OCI-LY1 (cell line): ENCODE measurements at regions not wholly inside any gene's neighbourhood (a gene's known extent, or its start where the extent isn't known, plus 50 kb on each side); places are given as distances from the start of the nearest gene placed in this dataset.
"Not testable (repeated sequence)": the region's sequence is repeated elsewhere in the genome, so short reads cannot be mapped to it uniquely, and the experiment has no call there.

Experiments
- H2AFZ ChIP-seq: fragments of 200-600 bp; sonication (generic), shearing (Covaris generic); 2 replicates; pipeline ENCODE4 v1.6.0; 2014; ENCODE audit warnings: antibody characterized with exemption, mild to moderate bottlenecking, low read length
- H3F3A ChIP-seq: fragments of 200-600 bp; sonication (generic), shearing (Covaris generic); 2 replicates; pipeline ENCODE4 v1.6.0; 2014; ENCODE audit warnings: mild to moderate bottlenecking, antibody characterized with exemption, low read length, moderate library complexity; ENCODE audit not compliant: insufficient read depth
- H3K27ac ChIP-seq: fragments of 200-600 bp; sonication (generic); 2 replicates; pipeline ENCODE4 v1.5.1; 2014; ENCODE audit warnings: low read length, mixed run types, mild to moderate bottlenecking, low read depth; ENCODE audit not compliant: poor library complexity, severe bottlenecking
- H3K27me3 ChIP-seq: fragments of 200-600 bp; sonication (generic); 2 replicates; pipeline ENCODE4 v1.6.0; 2014; ENCODE audit warnings: antibody characterized with exemption, mild to moderate bottlenecking, low read length, moderate library complexity; ENCODE audit not compliant: insufficient read depth
- H3K36me3 ChIP-seq: fragments of 200-600 bp; sonication (generic); 2 replicates; pipeline ENCODE4 v1.6.1; 2014; ENCODE audit warnings: mild to moderate bottlenecking, antibody characterized with exemption, low read length, moderate library complexity, mixed read lengths; ENCODE audit not compliant: insufficient read depth
- H3K4me1 ChIP-seq: fragments of 200-600 bp; sonication (generic); 2 replicates; pipeline ENCODE4 v1.5.1; 2014; ENCODE audit warnings: mild to moderate bottlenecking, low read length, moderate library complexity; ENCODE audit not compliant: insufficient read depth, severe bottlenecking
- H3K4me2 ChIP-seq: fragments of 200-600 bp; sonication (generic), shearing (Covaris generic); 2 replicates; pipeline ENCODE4 v1.6.1; 2014; ENCODE audit warnings: low read length
- H3K4me3 ChIP-seq: fragments of 200-600 bp; sonication (generic); 2 replicates; pipeline ENCODE4 v1.5.1; 2014; ENCODE audit warnings: low read length, low read depth, mild to moderate bottlenecking, mixed read lengths; ENCODE audit not compliant: poor library complexity, severe bottlenecking
- H3K79me2 ChIP-seq: fragments of 200-600 bp; shearing (Covaris generic); 2 replicates; pipeline ENCODE4 v1.6.1; 2016; ENCODE audit warnings: mixed run types, low read length, mixed read lengths; ENCODE audit not compliant: insufficient read depth
- H3K9ac ChIP-seq: fragments of 200-600 bp; sonication (generic), shearing (Covaris generic); 2 replicates; pipeline ENCODE4 v1.6.1; 2014; ENCODE audit warnings: mild to moderate bottlenecking, low read length, mixed read lengths
- H3K9me2 ChIP-seq: fragments of 200-600 bp; sonication (generic), shearing (Covaris generic); 2 replicates; pipeline ENCODE4 v1.6.1; 2014; ENCODE audit warnings: low read depth, mild to moderate bottlenecking, low read length, mixed read lengths
- H3K9me3 ChIP-seq: fragments of 200-600 bp; shearing (Covaris generic); 2 replicates; pipeline ENCODE4 v1.6.1; 2014; ENCODE audit warnings: low read length, mixed read lengths
- H4K20me1 ChIP-seq: fragments of 200-600 bp; sonication (generic), shearing (Covaris generic); 2 replicates; pipeline ENCODE4 v1.6.0; 2016; ENCODE audit warnings: mild to moderate bottlenecking, low read length; ENCODE audit not compliant: insufficient read depth
- EZH2 ChIP-seq: fragments of 200-600 bp; sonication (generic), shearing (Covaris generic); IDR thresholded peaks from 2 replicates; pipeline ENCODE4 v1.8.0; 2017; ENCODE audit warnings: borderline replicate concordance, mixed run types, mild to moderate bottlenecking, antibody characterized with exemption, low read length, moderate library complexity, mixed read lengths
- TF ChIP-seq, protein P1 (sequence below): fragments of 200-600 bp; sonication (generic), shearing (Covaris generic); IDR thresholded peaks from 2 replicates; pipeline ENCODE4 v1.5.1; 2017; ENCODE audit warnings: mild to moderate bottlenecking, antibody characterized with exemption, low read length, moderate library complexity, mixed read lengths

DNA sequence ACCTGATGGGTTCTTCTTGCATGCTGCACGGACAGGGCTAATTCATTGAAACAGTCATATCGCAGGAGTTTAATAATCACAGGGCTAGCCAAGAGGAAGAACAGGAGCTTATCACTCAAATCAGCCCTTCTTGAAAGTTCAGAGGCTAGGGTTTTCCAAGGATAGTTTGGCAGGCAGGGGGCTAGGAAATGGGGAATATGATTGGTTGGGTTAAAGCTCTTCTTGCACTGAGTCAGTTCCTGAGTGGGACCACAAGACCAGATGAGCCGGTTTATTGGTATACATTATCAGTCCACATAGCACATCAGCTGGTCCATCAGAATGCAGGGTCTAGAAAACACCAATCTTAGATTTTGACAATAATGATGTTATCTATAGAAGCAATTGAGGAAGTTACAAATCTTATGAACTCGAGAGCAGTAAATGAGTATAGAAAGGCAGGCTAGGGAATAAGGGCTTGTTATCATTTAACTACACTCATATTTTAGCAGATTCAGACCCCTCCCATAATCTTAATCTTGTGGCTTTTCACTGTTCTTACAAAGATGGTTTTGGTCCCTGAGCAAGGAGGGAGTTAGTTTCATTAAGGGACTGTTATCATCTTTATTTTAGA, 58.1 kb upstream of the SLC25A36 start:
- Histone ChIP-seq H3K27me3 (no peaks in the 10 kb centered on the region), H4K20me1 (no peaks in the 10 kb centered on the region), H3K27ac (no peak overlapping the region), H3K4me3 (no peak overlapping the region), H3K9ac (no peak overlapping the region), H3K4me2 (no peak overlapping the region), H3K9me3 (no peaks in the 10 kb centered on the region), H3K79me2 (no peaks in the 10 kb centered on the region), H3K4me1 (no peaks in the 10 kb centered on the region), H3F3A (no peaks in the 10 kb centered on the region), H2AFZ (no peak overlapping the region), H3K36me3 (no peaks in the 10 kb centered on the region), H3K9me2 (no peaks in the 10 kb centered on the region)
- TF ChIP-seq, protein P1, sequence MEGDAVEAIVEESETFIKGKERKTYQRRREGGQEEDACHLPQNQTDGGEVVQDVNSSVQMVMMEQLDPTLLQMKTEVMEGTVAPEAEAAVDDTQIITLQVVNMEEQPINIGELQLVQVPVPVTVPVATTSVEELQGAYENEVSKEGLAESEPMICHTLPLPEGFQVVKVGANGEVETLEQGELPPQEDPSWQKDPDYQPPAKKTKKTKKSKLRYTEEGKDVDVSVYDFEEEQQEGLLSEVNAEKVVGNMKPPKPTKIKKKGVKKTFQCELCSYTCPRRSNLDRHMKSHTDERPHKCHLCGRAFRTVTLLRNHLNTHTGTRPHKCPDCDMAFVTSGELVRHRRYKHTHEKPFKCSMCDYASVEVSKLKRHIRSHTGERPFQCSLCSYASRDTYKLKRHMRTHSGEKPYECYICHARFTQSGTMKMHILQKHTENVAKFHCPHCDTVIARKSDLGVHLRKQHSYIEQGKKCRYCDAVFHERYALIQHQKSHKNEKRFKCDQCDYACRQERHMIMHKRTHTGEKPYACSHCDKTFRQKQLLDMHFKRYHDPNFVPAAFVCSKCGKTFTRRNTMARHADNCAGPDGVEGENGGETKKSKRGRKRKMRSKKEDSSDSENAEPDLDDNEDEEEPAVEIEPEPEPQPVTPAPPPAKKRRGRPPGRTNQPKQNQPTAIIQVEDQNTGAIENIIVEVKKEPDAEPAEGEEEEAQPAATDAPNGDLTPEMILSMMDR: no peak
- no peak for TF ChIP-seq EZH2

DNA sequence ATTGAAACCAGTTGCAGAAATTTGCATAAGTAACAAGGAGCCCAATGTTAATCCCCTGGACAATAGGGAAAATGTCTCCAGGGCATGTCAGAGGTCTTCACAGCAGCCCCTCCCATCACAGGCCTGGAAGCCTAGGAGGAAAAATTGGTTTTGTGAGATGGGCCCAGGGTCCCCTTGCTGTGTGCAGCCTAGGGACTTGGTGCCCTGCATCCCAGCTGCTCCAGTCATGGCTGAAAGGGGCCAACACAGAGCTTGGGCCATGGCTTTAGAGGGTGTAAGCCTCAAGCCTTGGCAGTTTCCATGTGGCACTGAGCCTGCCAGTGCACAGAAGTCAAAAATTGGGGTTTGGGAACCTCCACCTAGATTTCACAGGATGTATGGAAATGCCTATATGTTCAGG, 55.9 kb upstream of the SLC25A36 start:
- H2AFZ ChIP-seq, H3K4me2 ChIP-seq, H3F3A ChIP-seq, H3K36me3 ChIP-seq, H3K4me1 ChIP-seq, H3K27me3 ChIP-seq, H3K9ac ChIP-seq, H3K9me3 ChIP-seq, H3K9me2 ChIP-seq, H3K79me2 ChIP-seq, H3K4me3 ChIP-seq, H4K20me1 ChIP-seq, H3K27ac ChIP-seq: not testable (repeated sequence)
